Gastroesophageal sphincter (tissue), 4 donors: ENCODE measurements at regions not wholly inside any gene's neighbourhood (a gene's known extent, or its start where the extent isn't known, plus 50 kb on each side); places are given as distances from the start of the nearest gene placed in this dataset.
"Not testable (repeated sequence)": the region's sequence is repeated elsewhere in the genome, so short reads cannot be mapped to it uniquely, and the experiment has no call there.

Experiments
- ATAC-seq: fragments of 150-250 bp; one replicate; pipeline ENCODE4 v1.9.1; 2016; ENCODE audit warnings: mild to moderate bottlenecking, moderate library complexity
- H3K27ac ChIP-seq, 4 donors: fragments of 200-600 bp; sonication (generic) in 3 of 4; 1 replicate in 3 of 4; 2 replicates in 1 of 4; pipeline ENCODE4 v1.5.1; 2016 to 2019
- H3K27me3 ChIP-seq: fragments of 200-600 bp; sonication (generic); one replicate; pipeline ENCODE4 v1.5.1; 2019
- H3K36me3 ChIP-seq, 2 donors: fragments of 200-600 bp; sonication (generic); one replicate each; pipeline ENCODE4 v1.5.1; 2019; ENCODE audit warnings: control low read depth in 1 of 2
- H3K4me1 ChIP-seq, 3 donors: fragments of 200-600 bp; sonication (generic); 1 replicate in 2 of 3; 2 replicates in 1 of 3; pipeline ENCODE4 v1.5.1; 2016 to 2019; ENCODE audit warnings: control low read depth in 2 of 3
- H3K4me3 ChIP-seq, 2 donors: fragments of 200-600 bp; sonication (generic); one replicate each; pipeline ENCODE4 v1.5.1; 2019; ENCODE audit warnings: mild to moderate bottlenecking in 1 of 2, moderate library complexity in 1 of 2
- H3K9me3 ChIP-seq, 3 donors: fragments of 200-600 bp; sonication (generic); one replicate each; pipeline ENCODE4 v1.5.1; 2017 to 2019; ENCODE audit warnings: control low read depth in 2 of 3
- EP300 ChIP-seq: sonication (generic); formaldehyde crosslinking; IDR thresholded peaks from one replicate; pipeline ENCODE4 v1.6.1; 2017; ENCODE audit warnings: antibody characterized with exemption, mild to moderate bottlenecking
- POLR2A ChIP-seq, 2 donors: fragments of 450-650 bp; IDR thresholded peaks; one replicate each; pipeline ENCODE4 v1.6.1; 2017; ENCODE audit warnings: antibody characterized with exemption in 2 of 2, mild to moderate bottlenecking in 2 of 2, moderate library complexity in 1 of 2
- POLR2AphosphoS5 ChIP-seq: sonication (generic); formaldehyde crosslinking; IDR thresholded peaks from one replicate; pipeline ENCODE4 v1.6.1; 2017; ENCODE audit warnings: antibody characterized with exemption
- WGBS, 2 donors: methylation state at CpG; one replicate each; pipeline ENCODE4 v1.1.5; 2018; ENCODE audit warnings: low coverage in 1 of 2; 5-methylcytosine and 5-hydroxymethylcytosine counted together
- TF ChIP-seq, protein P1 (sequence below), 4 experiments: fragments of 200-600 bp in 2 of 4; fragments of 450-650 bp in 2 of 4; sonication (generic) in 1 of 4; IDR thresholded peaks; one replicate each; pipeline ENCODE4 v1.5.1; 2017 to 2019; ENCODE audit warnings: antibody characterized with exemption in 4 of 4, mild to moderate bottlenecking in 2 of 4, moderate library complexity in 2 of 4

- Histone ChIP-seq H3K4me1 (no peaks in the 10 kb centered on the region), H3K9me3 (peaks cover 0 to 18% (median 0%) of the 10 kb centered on the region in 3 donors), H3K4me3 (no peak overlapping the region), H3K27me3 (no peaks in the 10 kb centered on the region), H3K27ac (no peak overlapping the region), H3K36me3 (no peaks in the 10 kb centered on the region)
- 32 to 36% methylated on average over 3 of the region's 3 CpGs for WGBS, 2 donors
- TF ChIP-seq, protein P1, sequence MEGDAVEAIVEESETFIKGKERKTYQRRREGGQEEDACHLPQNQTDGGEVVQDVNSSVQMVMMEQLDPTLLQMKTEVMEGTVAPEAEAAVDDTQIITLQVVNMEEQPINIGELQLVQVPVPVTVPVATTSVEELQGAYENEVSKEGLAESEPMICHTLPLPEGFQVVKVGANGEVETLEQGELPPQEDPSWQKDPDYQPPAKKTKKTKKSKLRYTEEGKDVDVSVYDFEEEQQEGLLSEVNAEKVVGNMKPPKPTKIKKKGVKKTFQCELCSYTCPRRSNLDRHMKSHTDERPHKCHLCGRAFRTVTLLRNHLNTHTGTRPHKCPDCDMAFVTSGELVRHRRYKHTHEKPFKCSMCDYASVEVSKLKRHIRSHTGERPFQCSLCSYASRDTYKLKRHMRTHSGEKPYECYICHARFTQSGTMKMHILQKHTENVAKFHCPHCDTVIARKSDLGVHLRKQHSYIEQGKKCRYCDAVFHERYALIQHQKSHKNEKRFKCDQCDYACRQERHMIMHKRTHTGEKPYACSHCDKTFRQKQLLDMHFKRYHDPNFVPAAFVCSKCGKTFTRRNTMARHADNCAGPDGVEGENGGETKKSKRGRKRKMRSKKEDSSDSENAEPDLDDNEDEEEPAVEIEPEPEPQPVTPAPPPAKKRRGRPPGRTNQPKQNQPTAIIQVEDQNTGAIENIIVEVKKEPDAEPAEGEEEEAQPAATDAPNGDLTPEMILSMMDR (IDR thresholded peaks at IDR 0.05): no peak
- TF ChIP-seq EP300 (no peak), POLR2A (IDR thresholded peaks at IDR 0.05) (no peak)
- ATAC-seq: no peak
Measured at GRCh38 chr4:31803526-31804195, 1083.5 kb downstream of the PCDH7 start.

GRCh38 chr4:31807036-31807435, 1086.9 kb downstream of the PCDH7 start:
- no peaks in the 10 kb centered on the region for H3K9me3 ChIP-seq
- no peaks in the 10 kb centered on the region for H3K4me1 ChIP-seq
- ATAC-seq: no peak
- WGBS, 2 donors: 34 to 40% methylated on average over 2 of the region's 2 CpGs
- TF ChIP-seq, protein P1 (IDR thresholded peaks at IDR 0.05): no peak
- TF ChIP-seq POLR2AphosphoS5 (no peak), POLR2A (IDR thresholded peaks at IDR 0.05) (no peak)
- H3K27me3 ChIP-seq: no peaks in the 10 kb centered on the region
- H3K36me3 ChIP-seq: no peaks in the 10 kb centered on the region
- H3K4me3 ChIP-seq: no peak overlapping the region
- no peak overlapping the region for H3K27ac ChIP-seq

GRCh38 chr4:31844350-31844749, 1124.2 kb downstream of the PCDH7 start:
- TF ChIP-seq POLR2A (IDR thresholded peaks at IDR 0.05): no peak
- no peak overlapping the region for H3K27ac ChIP-seq
- H3K4me3 ChIP-seq: no peak overlapping the region
- no peaks in the 10 kb centered on the region for H3K36me3 ChIP-seq
- H3K27me3 ChIP-seq: peaks cover 4% of the 10 kb centered on the region
- 80 to 89% methylated on average over 1 of the region's 1 CpG for WGBS, 2 donors
- H3K4me1 ChIP-seq: no peaks in the 10 kb centered on the region
- ATAC-seq: no peak
- peaks cover 0 to 18% (median 0%) of the 10 kb centered on the region in 3 donors for H3K9me3 ChIP-seq

- Histone ChIP-seq H3K27ac (no peak overlapping the region), H3K36me3 (no peaks in the 10 kb centered on the region), H3K4me3 (no peak overlapping the region), H3K9me3 (peaks cover 0 to 12% (median 0%) of the 10 kb centered on the region in 3 donors), H3K27me3 (peaks cover 4% of the 10 kb centered on the region), H3K4me1 (no peaks in the 10 kb centered on the region)
- TF ChIP-seq, protein P1 (IDR thresholded peaks at IDR 0.05): no peak
- no peak for TF ChIP-seq POLR2AphosphoS5
- 70 to 88% methylated on average over 2 of the region's 2 CpGs for WGBS, 2 donors
- no peak for ATAC-seq
Measured at GRCh38 chr4:31851946-31852345, 1131.8 kb downstream of the PCDH7 start.

- no peak overlapping the region for H3K27ac ChIP-seq
- no peaks in the 10 kb centered on the region for H3K36me3 ChIP-seq
- no peaks in the 10 kb centered on the region for H3K27me3 ChIP-seq
- no peaks in the 10 kb centered on the region for H3K9me3 ChIP-seq
- no peaks in the 10 kb centered on the region for H3K4me1 ChIP-seq
- ATAC-seq: no peak
- H3K4me3 ChIP-seq: no peak overlapping the region
- TF ChIP-seq EP300: no peak
- TF ChIP-seq, protein P1 (IDR thresholded peaks at IDR 0.05): no peak
- no peak for TF ChIP-seq POLR2AphosphoS5
- TF ChIP-seq POLR2A (IDR thresholded peaks at IDR 0.05): no peak
- WGBS, 2 donors: 79 to 91% methylated on average over 2 of the region's 2 CpGs
Measured at GRCh38 chr4:31877429-31877828, 1157.3 kb downstream of the PCDH7 start.

GRCh38 chr4:31880837-31881236, 1160.7 kb downstream of the PCDH7 start:
- ATAC-seq, H3K9me3 ChIP-seq, H3K36me3 ChIP-seq, H3K27me3 ChIP-seq, H3K27ac ChIP-seq, H3K4me3 ChIP-seq, H3K4me1 ChIP-seq: not testable (repeated sequence)
- WGBS, 2 donors: 86 to 92% methylated on average over 1 to 2 of the region's 2 CpGs
